ENCODE measurements at regions not wholly inside any gene's neighbourhood (a gene's known extent, or its start where the extent isn't known, plus 50 kb on each side); places are given as distances from the start of the nearest gene placed in this dataset.

- no peaks in the 10 kb centered on the region for H3K36me3 ChIP-seq
- no peaks in the 10 kb centered on the region for H3K9me3 ChIP-seq
- no peaks in the 10 kb centered on the region for H3K4me1 ChIP-seq
- DNase-seq, result no peak
- intact Hi-C loops (cut with DNase I), result no loop called here
- no peak for ATAC-seq
- no peak overlapping the region for H3K27ac ChIP-seq
- no peaks in the 10 kb centered on the region for H3K27me3 ChIP-seq
- TF ChIP-seq, protein P1, sequence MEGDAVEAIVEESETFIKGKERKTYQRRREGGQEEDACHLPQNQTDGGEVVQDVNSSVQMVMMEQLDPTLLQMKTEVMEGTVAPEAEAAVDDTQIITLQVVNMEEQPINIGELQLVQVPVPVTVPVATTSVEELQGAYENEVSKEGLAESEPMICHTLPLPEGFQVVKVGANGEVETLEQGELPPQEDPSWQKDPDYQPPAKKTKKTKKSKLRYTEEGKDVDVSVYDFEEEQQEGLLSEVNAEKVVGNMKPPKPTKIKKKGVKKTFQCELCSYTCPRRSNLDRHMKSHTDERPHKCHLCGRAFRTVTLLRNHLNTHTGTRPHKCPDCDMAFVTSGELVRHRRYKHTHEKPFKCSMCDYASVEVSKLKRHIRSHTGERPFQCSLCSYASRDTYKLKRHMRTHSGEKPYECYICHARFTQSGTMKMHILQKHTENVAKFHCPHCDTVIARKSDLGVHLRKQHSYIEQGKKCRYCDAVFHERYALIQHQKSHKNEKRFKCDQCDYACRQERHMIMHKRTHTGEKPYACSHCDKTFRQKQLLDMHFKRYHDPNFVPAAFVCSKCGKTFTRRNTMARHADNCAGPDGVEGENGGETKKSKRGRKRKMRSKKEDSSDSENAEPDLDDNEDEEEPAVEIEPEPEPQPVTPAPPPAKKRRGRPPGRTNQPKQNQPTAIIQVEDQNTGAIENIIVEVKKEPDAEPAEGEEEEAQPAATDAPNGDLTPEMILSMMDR (IDR thresholded peaks at IDR 0.05), result no peak
- no peak overlapping the region for H3K4me3 ChIP-seq
Measured at GRCh38 chr7:19851504-19851903, 78.1 kb upstream of the TMEM196 start.

GRCh38 chr7:19834566-19834965 lies 61.1 kb upstream of the TMEM196 start:
- TF ChIP-seq, protein P1 (IDR thresholded peaks at IDR 0.05), result no peak
- intact Hi-C loops (cut with DNase I), result no loop called here
- no peaks in the 10 kb centered on the region for H3K27me3 ChIP-seq
- no peaks in the 10 kb centered on the region for H3K9me3 ChIP-seq
- no peaks in the 10 kb centered on the region for H3K4me1 ChIP-seq
- no peaks in the 10 kb centered on the region for H3K36me3 ChIP-seq
- H3K27ac ChIP-seq, result no peak overlapping the region
- no peak for ATAC-seq
- DNase-seq, result peak in 1 of 4 donors; percentile 1
- H3K4me3 ChIP-seq, result no peak overlapping the region

GRCh38 chr7:19830604-19831003 lies 57.2 kb upstream of the TMEM196 start:
- intact Hi-C loops (cut with DNase I), result no loop called here
- H3K36me3 ChIP-seq, result no peaks in the 10 kb centered on the region
- no peaks in the 10 kb centered on the region for H3K9me3 ChIP-seq
- TF ChIP-seq, protein P1 (IDR thresholded peaks at IDR 0.05), result no peak
- H3K27me3 ChIP-seq, result no peaks in the 10 kb centered on the region
- DNase-seq (no peak), ATAC-seq (no peak)
- H3K4me3 ChIP-seq, result no peak overlapping the region
- H3K27ac ChIP-seq, result no peak overlapping the region
- no peaks in the 10 kb centered on the region for H3K4me1 ChIP-seq

All from left lung (tissue), 4 donors.